NCI-H1105 treated with DMSO at 0.1 percent for 48 hours (cell line): ENCODE measurements at regions not wholly inside any gene's neighbourhood (a gene's known extent, or its start where the extent isn't known, plus 50 kb on each side); places are given as distances from the start of the nearest gene placed in this dataset.
A peak's percentile ranks its signal among the peaks of the same experiment; 100 is the strongest.

Experiments used
- DNase-seq: peaks from one replicate; lab custom pipeline; 2025; lab: John Stamatoyannopoulos, UW

- DNase-seq, result no peak
These were observed 52.1 kb upstream of the HTATIP2 start for GRCh38 chr11:20311444-20311843.

DNA sequence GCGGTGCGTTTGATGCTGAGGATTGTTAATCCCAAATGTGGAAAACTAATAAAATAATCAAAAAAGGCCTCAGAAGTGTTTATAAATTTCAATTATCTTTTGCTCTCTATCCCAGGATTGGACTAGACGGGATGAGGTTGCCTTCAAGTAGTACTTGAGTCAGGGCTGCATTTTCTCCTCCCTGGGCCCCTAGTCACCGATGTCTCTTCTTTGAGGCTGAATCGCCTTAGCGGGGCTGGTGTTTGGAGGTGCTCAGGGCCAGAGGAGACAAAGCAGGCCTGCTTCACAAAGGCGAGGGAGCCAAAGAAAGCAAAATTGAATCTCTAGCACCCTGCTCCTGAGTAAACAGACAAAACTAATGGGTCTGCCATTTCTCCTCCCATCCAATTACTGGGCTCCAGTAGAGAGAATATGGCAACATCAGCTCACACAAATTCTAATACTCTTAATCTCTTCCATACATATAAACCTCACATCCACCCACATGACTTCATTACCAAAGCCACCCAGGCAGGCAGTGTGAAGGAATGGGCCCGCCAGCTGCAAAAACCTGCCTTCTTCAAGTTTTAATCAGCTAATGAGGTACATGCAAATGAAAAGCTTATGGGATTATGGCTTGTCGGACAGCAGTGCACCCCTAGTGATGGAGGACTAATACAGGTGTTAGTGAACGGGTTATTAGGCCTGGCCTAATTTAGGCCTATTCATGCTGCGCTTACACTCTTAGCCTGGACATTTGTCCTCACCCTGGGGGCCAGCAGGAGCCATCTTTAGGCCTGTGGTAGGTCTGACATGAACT, 52.7 kb upstream of the HTATIP2 start:
- DNase-seq, result peak; percentile 50

- peak; percentile 51 for DNase-seq
These were observed 53.4 kb upstream of the HTATIP2 start for GRCh38 chr11:20310137-20310536.

- DNase-seq, result no peak
These were observed 54.1 kb upstream of the HTATIP2 start for GRCh38 chr11:20309231-20310025.

- DNase-seq, result no peak
These were observed 54.9 kb upstream of the HTATIP2 start for GRCh38 chr11:20308601-20309000.

- no peak for DNase-seq
These were observed 60.0 kb upstream of the HTATIP2 start for GRCh38 chr11:20303391-20303965.

GRCh38 chr11:20293992-20294391, 69.5 kb upstream of the HTATIP2 start:
- no peak for DNase-seq

GRCh38 chr11:20293531-20293930, 70.0 kb upstream of the HTATIP2 start:
- DNase-seq, result no peak

DNA sequence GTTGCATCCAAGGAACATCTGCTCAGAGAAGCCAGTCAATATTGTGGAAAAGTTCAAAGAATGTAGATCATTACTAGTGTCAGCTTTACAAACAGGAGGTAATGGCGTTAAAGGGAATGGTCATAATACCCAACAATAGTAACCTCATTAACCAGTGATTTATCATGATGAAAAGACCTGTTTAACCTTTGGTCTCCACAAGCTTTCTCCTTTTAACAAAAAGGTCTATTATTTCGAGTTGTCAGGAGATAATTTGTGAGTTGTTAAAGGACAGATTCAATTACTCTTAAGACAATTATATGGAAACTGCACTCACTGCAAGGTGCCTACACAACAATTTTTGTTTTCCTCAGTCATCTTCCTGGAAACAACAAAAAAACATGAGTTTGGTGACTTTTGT, 73.8 kb upstream of the HTATIP2 start:
- DNase-seq, result no peak

DNA sequence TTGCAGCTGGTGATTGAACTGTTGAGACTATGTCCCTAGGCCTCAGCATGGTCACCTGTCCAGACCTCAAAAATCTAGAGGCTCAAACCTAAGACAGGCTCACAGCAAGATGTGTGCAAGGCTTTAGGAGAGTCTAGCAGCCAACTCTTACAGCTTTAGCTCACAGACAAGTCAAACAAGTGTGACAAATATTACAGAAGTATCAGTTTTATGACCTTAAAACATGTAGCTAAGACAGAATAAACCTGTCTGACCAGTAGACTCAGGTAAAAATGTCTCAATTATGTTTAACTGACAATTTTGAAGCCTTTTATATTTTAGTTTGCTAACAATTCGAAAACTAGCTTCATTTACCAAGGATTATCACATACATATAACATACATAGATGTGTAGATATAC, 80.0 kb upstream of the HTATIP2 start:
- no peak for DNase-seq

DNA sequence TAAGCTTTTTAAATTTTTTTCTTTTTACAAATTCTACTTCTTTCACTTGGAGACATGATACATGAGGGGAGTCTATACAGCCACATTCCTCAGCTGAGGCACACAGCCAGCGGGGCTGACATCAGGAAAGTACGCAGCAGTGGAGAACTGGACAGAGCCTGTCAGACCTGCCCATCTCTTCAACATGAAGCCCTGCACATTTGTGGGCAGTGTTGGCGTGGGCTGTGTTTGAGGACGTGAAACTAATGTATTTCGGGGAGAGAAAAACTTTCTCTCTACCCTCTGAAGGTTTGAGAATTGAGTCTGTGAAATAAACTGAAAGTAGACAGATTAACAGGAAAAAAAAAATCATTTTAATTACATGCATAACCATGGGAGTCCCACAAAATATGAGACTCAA, 84.8 kb upstream of the HTATIP2 start:
- no peak for DNase-seq

GRCh38 chr11:20277014-20277413, 86.5 kb upstream of the HTATIP2 start:
- DNase-seq, result no peak

DNA sequence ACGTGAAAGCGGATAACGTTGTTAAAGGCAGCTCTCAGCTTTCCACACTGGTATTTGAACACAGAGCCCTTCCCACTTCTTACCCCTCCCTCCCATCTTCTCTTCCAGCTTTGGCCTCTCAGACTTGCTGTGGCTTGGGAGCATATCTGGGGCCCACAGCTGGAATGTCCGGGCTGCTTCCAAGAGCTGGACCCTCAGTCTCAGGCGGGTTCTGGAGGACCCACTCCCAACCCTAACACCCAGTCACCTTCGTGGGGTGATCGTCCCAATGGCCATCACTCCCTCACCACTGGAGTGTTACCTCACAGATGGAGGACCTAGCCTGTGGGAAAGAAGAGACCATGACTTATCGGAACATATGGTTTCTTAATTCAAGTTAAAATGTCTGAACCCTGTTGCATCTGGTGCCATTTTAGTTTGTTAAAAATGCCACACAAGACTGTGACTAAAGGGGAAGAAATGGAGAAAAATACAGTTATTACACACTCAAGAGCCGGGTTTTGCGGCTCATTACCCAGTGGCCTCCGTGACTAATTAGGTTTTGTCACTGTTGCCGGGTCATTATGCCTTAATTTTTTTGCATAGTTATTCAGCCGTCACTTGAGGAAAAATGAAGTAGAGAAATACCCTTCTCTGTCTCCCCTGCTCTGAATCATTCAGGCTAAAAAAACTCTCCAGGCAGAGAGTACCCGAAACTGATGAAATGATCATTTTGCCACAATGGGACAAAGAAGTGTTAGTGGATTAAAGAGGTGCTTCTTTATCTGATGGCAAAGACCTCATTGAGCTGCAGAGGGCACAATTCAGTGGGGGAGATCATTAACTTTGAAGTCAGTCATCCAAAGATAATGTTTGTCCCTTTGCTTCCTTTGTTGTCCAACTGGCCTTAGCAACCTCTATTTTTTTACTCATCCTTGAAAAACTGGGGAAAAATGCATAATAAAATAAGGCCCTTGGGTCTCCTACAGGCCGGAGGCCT, 87.2 kb upstream of the HTATIP2 start:
- DNase-seq, result no peak

GRCh38 chr11:20274031-20274430, 89.5 kb upstream of the HTATIP2 start:
- DNase-seq, result no peak

DNA sequence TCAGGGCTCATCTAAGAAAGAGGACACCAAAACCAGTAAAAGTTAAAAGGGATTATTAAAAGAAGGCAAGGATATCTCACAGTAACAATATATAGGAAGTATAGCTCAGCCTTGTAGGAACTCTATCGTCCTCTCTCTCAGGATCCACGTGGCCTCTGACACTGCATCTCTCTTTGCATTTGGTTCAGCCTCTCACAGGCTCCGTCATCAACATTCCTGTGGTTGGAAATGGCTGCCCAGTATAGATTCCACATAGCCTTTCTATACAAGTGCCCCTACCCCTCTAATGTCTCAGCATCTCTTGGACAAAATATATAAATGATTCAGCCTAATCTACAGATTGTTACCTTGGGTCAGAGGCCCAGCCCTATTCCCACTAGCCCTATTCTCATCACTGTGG, 101.3 kb upstream of the DBX1 start:
- no peak for DNase-seq

GRCh38 chr11:20260307-20260706, 100.0 kb upstream of the DBX1 start:
- DNase-seq, result no peak

GRCh38 chr11:20259506-20259905, 99.2 kb upstream of the DBX1 start:
- no peak for DNase-seq

- DNase-seq, result no peak
These were observed 98.2 kb upstream of the DBX1 start for GRCh38 chr11:20258376-20258895.

DNA sequence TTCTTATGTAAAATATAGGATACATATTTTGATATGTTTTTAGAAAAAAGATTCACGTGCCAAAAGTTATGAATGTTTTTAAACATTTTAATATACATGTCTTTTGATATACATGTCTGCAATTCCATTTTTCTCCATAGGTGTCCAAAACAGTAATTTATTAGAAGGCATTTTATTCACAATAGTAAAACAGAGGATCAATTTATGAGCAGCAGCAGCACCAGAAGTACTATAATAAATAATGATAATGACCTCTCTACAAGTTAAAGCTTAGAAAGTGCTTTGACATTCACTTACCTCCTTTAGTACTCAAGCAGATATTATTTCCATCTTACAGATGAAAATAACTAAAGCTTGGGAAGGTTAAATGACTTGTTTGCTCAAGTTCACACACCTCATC, 96.7 kb upstream of the DBX1 start:
- no peak for DNase-seq

- no peak for DNase-seq
These were observed 93.5 kb upstream of the DBX1 start for GRCh38 chr11:20253796-20254195.

GRCh38 chr11:20251496-20251895, 91.2 kb upstream of the DBX1 start:
- DNase-seq, result no peak
